ENCODE measurements at regions not wholly inside any gene's neighbourhood (a gene's known extent, or its start where the extent isn't known, plus 50 kb on each side); places are given as distances from the start of the nearest gene placed in this dataset.

DNA sequence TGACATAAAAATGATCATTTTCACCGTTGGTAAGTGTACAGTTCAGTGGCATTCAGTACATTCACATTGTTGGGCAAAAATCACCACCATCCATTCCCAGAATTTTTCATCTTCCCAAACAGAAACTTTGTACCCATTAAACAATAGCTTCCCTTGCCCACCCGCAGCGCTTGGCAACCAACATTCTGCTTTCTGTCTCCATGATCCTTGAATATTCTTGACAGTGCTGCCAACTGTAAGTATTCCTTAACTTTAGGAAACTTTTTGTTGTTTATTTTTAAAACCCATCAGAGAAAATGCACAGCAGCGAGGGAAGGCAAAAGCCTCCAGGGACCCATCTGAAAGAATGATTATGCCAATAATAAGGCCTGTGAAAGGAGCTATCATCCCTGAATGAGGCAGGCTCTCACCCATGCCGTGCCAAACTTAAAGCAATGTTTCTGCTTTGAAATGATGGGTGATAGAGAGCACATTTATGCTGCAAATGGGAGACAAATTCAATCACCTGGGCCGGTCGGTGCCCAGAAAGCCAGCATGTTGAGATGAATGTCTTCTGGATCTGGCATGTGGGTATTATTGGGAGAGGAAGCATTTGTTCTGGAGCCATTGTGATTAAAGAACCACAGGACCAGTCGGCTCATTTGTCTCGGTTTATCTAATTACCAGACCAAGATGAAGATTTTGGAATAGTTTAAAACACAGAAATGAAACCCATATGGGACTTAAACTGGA is 202.1 kb upstream of the NPVF start:
- 68 to 69% methylated on average over 7 to 9 of the region's 9 CpGs for WGBS, 2 donors (ENCODE audit: low coverage in 1 of 2)
- TF ChIP-seq EP300 (IDR thresholded peaks at IDR 0.05) (no peak), POLR2A (IDR thresholded peaks at IDR 0.05) (no peak), POLR2AphosphoS5 (IDR thresholded peaks at IDR 0.05) (no peak)
- TF ChIP-seq, protein P1, sequence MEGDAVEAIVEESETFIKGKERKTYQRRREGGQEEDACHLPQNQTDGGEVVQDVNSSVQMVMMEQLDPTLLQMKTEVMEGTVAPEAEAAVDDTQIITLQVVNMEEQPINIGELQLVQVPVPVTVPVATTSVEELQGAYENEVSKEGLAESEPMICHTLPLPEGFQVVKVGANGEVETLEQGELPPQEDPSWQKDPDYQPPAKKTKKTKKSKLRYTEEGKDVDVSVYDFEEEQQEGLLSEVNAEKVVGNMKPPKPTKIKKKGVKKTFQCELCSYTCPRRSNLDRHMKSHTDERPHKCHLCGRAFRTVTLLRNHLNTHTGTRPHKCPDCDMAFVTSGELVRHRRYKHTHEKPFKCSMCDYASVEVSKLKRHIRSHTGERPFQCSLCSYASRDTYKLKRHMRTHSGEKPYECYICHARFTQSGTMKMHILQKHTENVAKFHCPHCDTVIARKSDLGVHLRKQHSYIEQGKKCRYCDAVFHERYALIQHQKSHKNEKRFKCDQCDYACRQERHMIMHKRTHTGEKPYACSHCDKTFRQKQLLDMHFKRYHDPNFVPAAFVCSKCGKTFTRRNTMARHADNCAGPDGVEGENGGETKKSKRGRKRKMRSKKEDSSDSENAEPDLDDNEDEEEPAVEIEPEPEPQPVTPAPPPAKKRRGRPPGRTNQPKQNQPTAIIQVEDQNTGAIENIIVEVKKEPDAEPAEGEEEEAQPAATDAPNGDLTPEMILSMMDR (IDR thresholded peaks at IDR 0.05), result no peak

DNA sequence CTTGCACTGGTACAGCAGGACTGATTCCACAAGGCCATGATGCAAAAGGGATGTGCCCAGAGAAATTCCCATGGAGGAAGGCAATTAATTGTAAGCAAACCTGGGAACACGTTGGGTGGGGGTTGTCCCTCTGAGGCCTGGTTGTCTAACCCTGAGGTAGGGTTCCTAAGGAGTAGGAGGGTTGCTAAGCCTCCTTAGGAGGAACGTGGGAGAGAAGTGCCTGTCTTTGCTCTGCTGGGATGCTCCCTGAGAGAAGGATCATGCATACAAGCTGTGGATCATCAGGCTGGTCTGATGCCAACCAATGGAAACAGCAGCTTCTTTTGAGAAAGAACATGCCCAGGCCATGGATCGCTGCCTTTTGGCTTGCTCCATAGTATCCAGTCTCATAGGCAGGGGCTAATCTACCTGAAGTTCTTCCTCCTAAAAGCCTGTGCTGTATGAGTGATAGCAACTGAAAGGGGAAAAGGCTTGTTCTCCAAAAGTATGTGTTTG is 203.7 kb upstream of the NPVF start:
- H3K27me3 ChIP-seq, result no peaks in the 10 kb centered on the region
- no peak overlapping the region for H3K4me3 ChIP-seq
- H3K27ac ChIP-seq, result no peak overlapping the region
- 44 to 82% methylated on average over 1 to 2 of the region's 3 CpGs for WGBS, 2 donors (ENCODE audit: low coverage in 1 of 2)
- no peaks in the 10 kb centered on the region for H3K36me3 ChIP-seq
- H3K4me1 ChIP-seq, result no peaks in the 10 kb centered on the region
- H3K9me3 ChIP-seq, result no peaks in the 10 kb centered on the region
- ATAC-seq, result no peak
- TF ChIP-seq, protein P1 (IDR thresholded peaks at IDR 0.05), result no peak
- TF ChIP-seq EP300 (IDR thresholded peaks at IDR 0.05), result no peak
- TF ChIP-seq POLR2A (IDR thresholded peaks at IDR 0.05), result no peak

More for the DNA sequence above, 202.1 kb upstream of the NPVF start:
- Histone ChIP-seq H3K27ac (no peak overlapping the region), H3K9me3 (no peaks in the 10 kb centered on the region), H3K4me3 (no peak overlapping the region), H3K4me1 (no peaks in the 10 kb centered on the region), H3K27me3 (no peaks in the 10 kb centered on the region), H3K36me3 (no peaks in the 10 kb centered on the region)
- no peak for ATAC-seq

DNA sequence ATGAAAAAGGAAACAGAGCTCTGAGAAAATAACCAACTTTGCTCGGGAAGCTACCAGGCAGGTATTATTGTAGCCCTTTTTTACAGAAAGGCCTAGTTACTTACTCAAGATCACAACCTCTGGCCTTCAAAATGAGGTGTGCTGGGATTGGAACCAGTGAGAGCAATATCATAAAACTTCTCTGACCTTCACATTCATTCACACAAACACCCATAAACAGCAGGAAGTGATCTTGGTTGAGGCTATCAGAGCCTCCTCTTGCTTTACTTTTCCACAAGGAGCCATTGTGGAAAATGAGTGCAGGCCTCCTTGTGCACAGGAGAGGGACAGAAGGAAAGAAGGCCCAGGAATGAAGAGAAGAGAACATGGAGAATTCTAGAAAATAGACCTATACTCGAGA is 204.5 kb upstream of the NPVF start:
- Histone ChIP-seq H3K27me3 (no peaks in the 10 kb centered on the region), H3K36me3 (no peaks in the 10 kb centered on the region), H3K4me1 (no peaks in the 10 kb centered on the region), H3K9me3 (no peaks in the 10 kb centered on the region), H3K4me3 (no peak overlapping the region), H3K27ac (no peak overlapping the region)
- ATAC-seq, result no peak
- WGBS, 2 donors (ENCODE audit: low coverage in 1 of 2), result 82 to 86% methylated on average over 2 of the region's 2 CpGs
- TF ChIP-seq EP300 (IDR thresholded peaks at IDR 0.05) (no peak), POLR2AphosphoS5 (IDR thresholded peaks at IDR 0.05) (no peak), POLR2A (IDR thresholded peaks at IDR 0.05) (no peak)
- TF ChIP-seq, protein P1 (IDR thresholded peaks at IDR 0.05), result no peak

DNA sequence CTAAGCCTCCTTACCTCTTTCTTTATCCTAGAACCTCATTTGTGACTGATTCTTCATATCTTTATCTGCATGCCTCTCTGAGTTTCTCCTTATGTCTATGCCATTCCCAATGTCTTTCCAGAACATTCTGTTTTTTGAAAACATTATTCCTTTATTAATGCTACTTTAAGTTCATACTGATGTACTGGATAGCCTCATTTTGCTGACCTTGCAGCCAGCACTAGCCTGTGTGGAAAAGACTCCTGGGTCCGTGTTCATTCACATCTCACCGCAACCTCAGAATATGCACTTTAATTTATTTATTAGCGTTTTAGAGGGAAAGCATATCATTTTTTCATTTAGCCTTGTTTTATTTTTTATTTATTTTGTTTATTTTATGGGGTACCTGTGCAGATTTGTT is 208.1 kb upstream of the NPVF start:
- TF ChIP-seq POLR2AphosphoS5 (IDR thresholded peaks at IDR 0.05) (no peak), POLR2A (IDR thresholded peaks at IDR 0.05) (no peak)
- TF ChIP-seq, protein P1 (IDR thresholded peaks at IDR 0.05), result no peak

DNA sequence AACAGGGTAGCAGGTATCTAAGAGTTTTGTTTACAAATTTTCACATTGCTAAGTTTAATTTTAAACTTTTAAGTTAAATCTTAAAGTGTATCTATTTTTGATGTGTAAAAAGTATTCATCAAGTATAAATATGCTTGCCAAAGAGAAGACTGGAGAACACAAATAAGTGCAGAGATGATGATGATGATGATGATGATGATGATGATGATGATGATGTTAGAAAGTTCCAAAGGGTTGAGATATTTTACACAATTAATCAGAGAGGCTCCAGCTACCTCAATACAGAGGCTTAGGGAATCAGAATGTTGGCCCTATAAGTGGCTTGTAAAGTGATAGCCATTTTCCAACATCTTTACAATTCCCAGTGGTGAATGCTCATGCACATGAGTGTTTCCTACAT is 209.0 kb upstream of the NPVF start:
- H3K36me3 ChIP-seq, result no peaks in the 10 kb centered on the region
- no peak for ATAC-seq

More for the DNA sequence above, 208.1 kb upstream of the NPVF start:
- no peaks in the 10 kb centered on the region for H3K4me1 ChIP-seq
- H3K36me3 ChIP-seq, result no peaks in the 10 kb centered on the region
- peaks cover 0 to 24% (median 0%) of the 10 kb centered on the region in 3 donors for H3K9me3 ChIP-seq
- no peak overlapping the region for H3K4me3 ChIP-seq
- H3K27ac ChIP-seq, result no peak overlapping the region
- no peak for ATAC-seq
- 76 to 84% methylated on average over 2 to 3 of the region's 3 CpGs for WGBS, 2 donors (ENCODE audit: low coverage in 1 of 2)
- no peaks in the 10 kb centered on the region for H3K27me3 ChIP-seq

More for the DNA sequence above, 209.0 kb upstream of the NPVF start:
- no peak for TF ChIP-seq POLR2A (IDR thresholded peaks at IDR 0.05)
- TF ChIP-seq POLR2AphosphoS5 (IDR thresholded peaks at IDR 0.05), result no peak
- no peak for TF ChIP-seq EP300 (IDR thresholded peaks at IDR 0.05)
- TF ChIP-seq, protein P1 (IDR thresholded peaks at IDR 0.05), result no peak
- Histone ChIP-seq H3K27me3 (no peaks in the 10 kb centered on the region), H3K9me3 (peaks cover 0 to 33% (median 0%) of the 10 kb centered on the region in 3 donors), H3K4me1 (no peaks in the 10 kb centered on the region), H3K27ac (no peak overlapping the region), H3K4me3 (no peak overlapping the region)

Measured in gastroesophageal sphincter (tissue), 4 donors.